ENCODE measurements at regions not wholly inside any gene's neighbourhood (a gene's known extent, or its start where the extent isn't known, plus 50 kb on each side); places are given as distances from the start of the nearest gene placed in this dataset.

- no peak overlapping the region for H3K4me2 ChIP-seq (replicated peaks; ENCODE audit: extremely low read depth, low read length, poor library complexity, severe bottlenecking)
- no peak for DNase-seq
- no peaks in the 10 kb centered on the region for H3K9me3 ChIP-seq (replicated peaks in 1 of 2; ENCODE audit: control insufficient read depth in 1 of 2, insufficient read depth in 1 of 2, low read length in 2 of 2)
- no peak overlapping the region for H3K4me3 ChIP-seq (replicated peaks in 1 of 3; ENCODE audit: low read depth in 2 of 3, low read length in 3 of 3)
- Mint-ChIP-seq H3K36me3 (no peaks in the 10 kb centered on the region), H3K4me3 (no peak overlapping the region), H3K27ac (no peak overlapping the region), H3K4me1 (no peaks in the 10 kb centered on the region), H3K9me3 (peaks cover 0 to 8% (median 2%) of the 10 kb centered on the region in 7 donors), H3K27me3 (ENCODE audit: low read depth in 3 of 3) (peaks cover 0 to 3% (median 3%) of the 10 kb centered on the region in 3 donors)
- no peaks in the 10 kb centered on the region for H3K27me3 ChIP-seq (ENCODE audit: control insufficient read depth in 2 of 2, insufficient read depth in 2 of 2, low read length in 2 of 2)
- H4K20me1 ChIP-seq (ENCODE audit: insufficient read depth, low read length) = no peaks in the 10 kb centered on the region
- no peak overlapping the region for H3K9ac ChIP-seq (ENCODE audit: insufficient read depth, low read length, poor library complexity, severe bottlenecking)
- no peaks in the 10 kb centered on the region for H3K79me2 ChIP-seq (ENCODE audit: insufficient read depth, low read length)
- H3K4me1 ChIP-seq (ENCODE audit: control insufficient read depth in 1 of 2, insufficient read depth in 2 of 2, low read length in 2 of 2) = no peaks in the 10 kb centered on the region
- no peak overlapping the region for H3K27ac ChIP-seq (ENCODE audit: low read depth in 1 of 2, low read length in 2 of 2)
- TF ChIP-seq CTCF (IDR thresholded peaks at IDR 0.05) = no peak
- no peaks in the 10 kb centered on the region for H3K36me3 ChIP-seq (replicated peaks in 1 of 2; ENCODE audit: control insufficient read depth in 1 of 2, insufficient read depth in 2 of 2, low read length in 2 of 2)
- intact Hi-C loops (cut with micrococcal nuclease) = no loop called here
- H2AFZ ChIP-seq (ENCODE audit: insufficient read depth, low read depth, low read length, poor library complexity, severe bottlenecking) = no peak overlapping the region
Observed at GRCh38 chr5:164687391-164687790, 1182.0 kb downstream of the MAT2B start.

- Histone ChIP-seq H3K36me3 (replicated peaks in 1 of 2; ENCODE audit: control insufficient read depth in 1 of 2, insufficient read depth in 2 of 2, low read length in 2 of 2) (no peaks in the 10 kb centered on the region), H3K27me3 (ENCODE audit: control insufficient read depth in 2 of 2, insufficient read depth in 2 of 2, low read length in 2 of 2) (no peaks in the 10 kb centered on the region), H3K79me2 (ENCODE audit: insufficient read depth, low read length) (no peaks in the 10 kb centered on the region), H3K27ac (ENCODE audit: low read depth in 1 of 2, low read length in 2 of 2) (no peak overlapping the region), H3K4me2 (replicated peaks; ENCODE audit: extremely low read depth, low read length, poor library complexity, severe bottlenecking) (no peak overlapping the region), H3K9me3 (replicated peaks in 1 of 2; ENCODE audit: control insufficient read depth in 1 of 2, insufficient read depth in 1 of 2, low read length in 2 of 2) (peaks cover 2 to 4% of the 10 kb centered on the region in 2 donors), H4K20me1 (ENCODE audit: insufficient read depth, low read length) (no peaks in the 10 kb centered on the region), H3K9ac (ENCODE audit: insufficient read depth, low read length, poor library complexity, severe bottlenecking) (no peak overlapping the region), H2AFZ (ENCODE audit: insufficient read depth, low read depth, low read length, poor library complexity, severe bottlenecking) (no peak overlapping the region), H3K4me3 (replicated peaks in 1 of 3; ENCODE audit: low read depth in 2 of 3, low read length in 3 of 3) (no peak overlapping the region), H3K4me1 (ENCODE audit: control insufficient read depth in 1 of 2, insufficient read depth in 2 of 2, low read length in 2 of 2) (no peaks in the 10 kb centered on the region)
- DNase-seq = no peak
- WGBS (ENCODE audit: insufficient coverage) = 100% methylated on average over 2 of the region's 2 CpGs
- TF ChIP-seq CTCF (IDR thresholded peaks at IDR 0.05) = no peak
- H3K36me3 Mint-ChIP-seq = no peaks in the 10 kb centered on the region
- H3K27me3 Mint-ChIP-seq (ENCODE audit: low read depth in 3 of 3) = peaks cover 0 to 1% (median 0%) of the 10 kb centered on the region in 3 donors
- H3K4me3 Mint-ChIP-seq = no peak overlapping the region
- H3K9me3 Mint-ChIP-seq = peaks cover 0 to 9% (median 3%) of the 10 kb centered on the region in 7 donors
- H3K27ac Mint-ChIP-seq = no peak overlapping the region
- intact Hi-C loops (cut with micrococcal nuclease) = no loop called here
- H3K4me1 Mint-ChIP-seq = no peaks in the 10 kb centered on the region
Observed at GRCh38 chr5:164688437-164688836, 1183.0 kb downstream of the MAT2B start.

All from CD14-positive monocyte (primary cell).